GM23338 (cell line): ENCODE measurements at regions not wholly inside any gene's neighbourhood (a gene's known extent, or its start where the extent isn't known, plus 50 kb on each side); places are given as distances from the start of the nearest gene placed in this dataset.

Experiments
- ATAC-seq: fragments of 200-7000 bp; cut with Tn5 transposase; 3 replicates; pipeline ENCODE4 v1.9.1; 2020
- DNase-seq: peaks from one replicate; pipeline ENCODE4 v3.0.0-alpha.2; 2015; ENCODE audit warnings: low spot score
- H2AFZ ChIP-seq: fragments of 200-600 bp; sonication (generic); 2 replicates; pipeline ENCODE4 v1.8.0; 2016; ENCODE audit warnings: antibody characterized with exemption, mild to moderate bottlenecking, moderate library complexity
- H3F3A ChIP-seq: fragments of 200-600 bp; sonication (generic); replicated peaks from 2 replicates; pipeline ENCODE4 v1.8.0; 2017; ENCODE audit warnings: antibody characterized with exemption, mixed run types, low read depth
- H3K27ac ChIP-seq: fragments of 200-600 bp; sonication (generic); 2 replicates; pipeline ENCODE4 v1.6.1; 2016; ENCODE audit warnings: low read depth
- H3K27me3 ChIP-seq: fragments of 200-600 bp; sonication (generic); 2 replicates; pipeline ENCODE4 v1.8.0; 2016; ENCODE audit warnings: mild to moderate bottlenecking, mixed run types, moderate library complexity; ENCODE audit not compliant: insufficient read depth
- H3K36me3 ChIP-seq: fragments of 200-600 bp; sonication (generic); 2 replicates; pipeline ENCODE4 v1.8.0; 2016; ENCODE audit warnings: mild to moderate bottlenecking; ENCODE audit not compliant: insufficient read depth
- H3K4me1 ChIP-seq: fragments of 200-600 bp; sonication (generic); 2 replicates; pipeline ENCODE4 v1.8.0; 2016; ENCODE audit warnings: mild to moderate bottlenecking, moderate library complexity; ENCODE audit not compliant: insufficient read depth
- H3K4me2 ChIP-seq: fragments of 200-600 bp; sonication (generic); 2 replicates; pipeline ENCODE4 v1.7.1; 2017; ENCODE audit warnings: mixed run types
- H3K4me3 ChIP-seq: fragments of 200-600 bp; sonication (generic); 2 replicates; pipeline ENCODE4 v1.6.1; 2016; ENCODE audit warnings: mixed run types
- H3K79me2 ChIP-seq: fragments of 200-600 bp; sonication (generic); replicated peaks from 2 replicates; pipeline ENCODE4 v1.8.0; 2017; ENCODE audit warnings: mild to moderate bottlenecking; ENCODE audit not compliant: insufficient read depth
- H3K9me2 ChIP-seq: fragments of 200-600 bp; sonication (generic); 2 replicates; pipeline ENCODE4 v1.8.0; 2017; ENCODE audit not compliant: insufficient read depth
- H4K20me1 ChIP-seq: fragments of 200-600 bp; sonication (generic); replicated peaks from 2 replicates; pipeline ENCODE4 v1.8.0; 2017; ENCODE audit warnings: mild to moderate bottlenecking; ENCODE audit not compliant: insufficient read depth
- H3K27ac Mint-ChIP-seq: 2 replicates; pipeline ENCODE4 v1.8.0; 2020; ENCODE audit warnings: inconsistent platforms, mild to moderate bottlenecking, moderate library complexity, mixed read lengths
- H3K27me3 Mint-ChIP-seq: 3 replicates; pipeline ENCODE4 v1.8.0; 2022; ENCODE audit warnings: low read depth, mild to moderate bottlenecking, moderate library complexity, mixed read lengths, inconsistent platforms; ENCODE audit not compliant: insufficient read depth, poor library complexity
- H3K36me3 Mint-ChIP-seq: 3 replicates; pipeline ENCODE4 v1.8.0; 2021; ENCODE audit warnings: low read depth, mild to moderate bottlenecking, inconsistent platforms, moderate library complexity, mixed read lengths
- H3K4me1 Mint-ChIP-seq: 3 replicates; pipeline ENCODE4 v1.8.0; 2020; ENCODE audit warnings: mild to moderate bottlenecking, inconsistent platforms, mixed read lengths
- H3K4me3 Mint-ChIP-seq: 3 replicates; pipeline ENCODE4 v1.8.0; 2021; ENCODE audit warnings: moderate library complexity, mild to moderate bottlenecking, inconsistent platforms, mixed read lengths
- H3K9me3 Mint-ChIP-seq: 3 replicates; pipeline ENCODE4 v1.8.0; 2020; ENCODE audit warnings: moderate library complexity, mild to moderate bottlenecking, inconsistent platforms, mixed read lengths
- EZH2 ChIP-seq: fragments of 200-600 bp; sonication (generic); IDR thresholded peaks from one replicate; pipeline ENCODE4 v1.8.0; 2017; ENCODE audit warnings: antibody characterized with exemption, mild to moderate bottlenecking, low read depth; ENCODE audit not compliant: unreplicated experiment
- NANOG ChIP-seq: IDR thresholded peaks from 2 replicates; pipeline ENCODE4 v1.6.1; 2016; ENCODE audit warnings: antibody characterized with exemption, borderline replicate concordance
- POLR2AphosphoS5 ChIP-seq: IDR thresholded peaks from 2 replicates; pipeline ENCODE4 v1.6.1; 2016; ENCODE audit warnings: antibody characterized with exemption, low read depth
- TF ChIP-seq, protein P1 (sequence below): IDR thresholded peaks from one replicate; pipeline ENCODE4 v1.6.1; 2018; ENCODE audit warnings: antibody characterized with exemption; ENCODE audit not compliant: unreplicated experiment
- TF ChIP-seq, protein P2 (sequence below), 2 experiments: fragments of 200-600 bp in 1 of 2; sonication (generic) in 1 of 2; conservative IDR thresholded peaks; 2 replicates each; pipeline versions ENCODE4 v1.5.1 to v1.6.1; 2016 to 2017; ENCODE audit warnings: antibody characterized with exemption in 2 of 2, low read depth in 2 of 2, mild to moderate bottlenecking in 2 of 2, moderate library complexity in 1 of 2

- TF ChIP-seq, protein P1, sequence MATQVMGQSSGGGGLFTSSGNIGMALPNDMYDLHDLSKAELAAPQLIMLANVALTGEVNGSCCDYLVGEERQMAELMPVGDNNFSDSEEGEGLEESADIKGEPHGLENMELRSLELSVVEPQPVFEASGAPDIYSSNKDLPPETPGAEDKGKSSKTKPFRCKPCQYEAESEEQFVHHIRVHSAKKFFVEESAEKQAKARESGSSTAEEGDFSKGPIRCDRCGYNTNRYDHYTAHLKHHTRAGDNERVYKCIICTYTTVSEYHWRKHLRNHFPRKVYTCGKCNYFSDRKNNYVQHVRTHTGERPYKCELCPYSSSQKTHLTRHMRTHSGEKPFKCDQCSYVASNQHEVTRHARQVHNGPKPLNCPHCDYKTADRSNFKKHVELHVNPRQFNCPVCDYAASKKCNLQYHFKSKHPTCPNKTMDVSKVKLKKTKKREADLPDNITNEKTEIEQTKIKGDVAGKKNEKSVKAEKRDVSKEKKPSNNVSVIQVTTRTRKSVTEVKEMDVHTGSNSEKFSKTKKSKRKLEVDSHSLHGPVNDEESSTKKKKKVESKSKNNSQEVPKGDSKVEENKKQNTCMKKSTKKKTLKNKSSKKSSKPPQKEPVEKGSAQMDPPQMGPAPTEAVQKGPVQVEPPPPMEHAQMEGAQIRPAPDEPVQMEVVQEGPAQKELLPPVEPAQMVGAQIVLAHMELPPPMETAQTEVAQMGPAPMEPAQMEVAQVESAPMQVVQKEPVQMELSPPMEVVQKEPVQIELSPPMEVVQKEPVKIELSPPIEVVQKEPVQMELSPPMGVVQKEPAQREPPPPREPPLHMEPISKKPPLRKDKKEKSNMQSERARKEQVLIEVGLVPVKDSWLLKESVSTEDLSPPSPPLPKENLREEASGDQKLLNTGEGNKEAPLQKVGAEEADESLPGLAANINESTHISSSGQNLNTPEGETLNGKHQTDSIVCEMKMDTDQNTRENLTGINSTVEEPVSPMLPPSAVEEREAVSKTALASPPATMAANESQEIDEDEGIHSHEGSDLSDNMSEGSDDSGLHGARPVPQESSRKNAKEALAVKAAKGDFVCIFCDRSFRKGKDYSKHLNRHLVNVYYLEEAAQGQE = no peak
Measured at GRCh38 chr4:114103908-114104307, 124.5 kb upstream of the ARSJ start (continued).

GRCh38 chr4:114108869-114109268, 129.4 kb upstream of the ARSJ start:
- Mint-ChIP-seq H3K4me1 (no peaks in the 10 kb centered on the region), H3K27ac (peak overlapping the region; percentile 50; the same call in 1 of the 2 replicates), H3K9me3 (no peaks in the 10 kb centered on the region), H3K4me3 (no peak overlapping the region), H3K36me3 (no peaks in the 10 kb centered on the region), H3K27me3 (no peaks in the 10 kb centered on the region)
- Histone ChIP-seq H3K27ac (no peak overlapping the region), H3K79me2 (no peaks in the 10 kb centered on the region), H3K36me3 (no peaks in the 10 kb centered on the region), H3K4me1 (no peaks in the 10 kb centered on the region), H3K27me3 (no peaks in the 10 kb centered on the region), H3K9me2 (no peaks in the 10 kb centered on the region; the same call in 1 of the 2 replicates), H2AFZ (no peak overlapping the region), H3K4me2 (no peak overlapping the region), H3K4me3 (no peak overlapping the region), H3F3A (no peaks in the 10 kb centered on the region), H4K20me1 (no peaks in the 10 kb centered on the region)
- TF ChIP-seq EZH2 (no peak), POLR2AphosphoS5 (no peak), NANOG (no peak)
- TF ChIP-seq, protein P2, sequence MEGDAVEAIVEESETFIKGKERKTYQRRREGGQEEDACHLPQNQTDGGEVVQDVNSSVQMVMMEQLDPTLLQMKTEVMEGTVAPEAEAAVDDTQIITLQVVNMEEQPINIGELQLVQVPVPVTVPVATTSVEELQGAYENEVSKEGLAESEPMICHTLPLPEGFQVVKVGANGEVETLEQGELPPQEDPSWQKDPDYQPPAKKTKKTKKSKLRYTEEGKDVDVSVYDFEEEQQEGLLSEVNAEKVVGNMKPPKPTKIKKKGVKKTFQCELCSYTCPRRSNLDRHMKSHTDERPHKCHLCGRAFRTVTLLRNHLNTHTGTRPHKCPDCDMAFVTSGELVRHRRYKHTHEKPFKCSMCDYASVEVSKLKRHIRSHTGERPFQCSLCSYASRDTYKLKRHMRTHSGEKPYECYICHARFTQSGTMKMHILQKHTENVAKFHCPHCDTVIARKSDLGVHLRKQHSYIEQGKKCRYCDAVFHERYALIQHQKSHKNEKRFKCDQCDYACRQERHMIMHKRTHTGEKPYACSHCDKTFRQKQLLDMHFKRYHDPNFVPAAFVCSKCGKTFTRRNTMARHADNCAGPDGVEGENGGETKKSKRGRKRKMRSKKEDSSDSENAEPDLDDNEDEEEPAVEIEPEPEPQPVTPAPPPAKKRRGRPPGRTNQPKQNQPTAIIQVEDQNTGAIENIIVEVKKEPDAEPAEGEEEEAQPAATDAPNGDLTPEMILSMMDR (conservative IDR thresholded peaks at IDR 0.05; ENCODE audit: low read depth in 2 of 2) = peak in 1 of 2 experiments; percentile 25; a peak in 1 of 4 replicates
- TF ChIP-seq, protein P1 = no peak
- peak; percentile 6 for DNase-seq
- no peak; the same call in 2 of the 3 replicates for ATAC-seq
